GM21526 (cell line): ENCODE measurements at regions not wholly inside any gene's neighbourhood (a gene's known extent, or its start where the extent isn't known, plus 50 kb on each side); places are given as distances from the start of the nearest gene placed in this dataset.

Experiments
- ATAC-seq: cut with Tn5 transposase; IDR thresholded peaks from one replicate; pipeline ENCODE4 v1.9.1; 2021; ENCODE audit warnings: moderate library complexity; ENCODE audit not compliant: unreplicated experiment, low FRiP score

DNA sequence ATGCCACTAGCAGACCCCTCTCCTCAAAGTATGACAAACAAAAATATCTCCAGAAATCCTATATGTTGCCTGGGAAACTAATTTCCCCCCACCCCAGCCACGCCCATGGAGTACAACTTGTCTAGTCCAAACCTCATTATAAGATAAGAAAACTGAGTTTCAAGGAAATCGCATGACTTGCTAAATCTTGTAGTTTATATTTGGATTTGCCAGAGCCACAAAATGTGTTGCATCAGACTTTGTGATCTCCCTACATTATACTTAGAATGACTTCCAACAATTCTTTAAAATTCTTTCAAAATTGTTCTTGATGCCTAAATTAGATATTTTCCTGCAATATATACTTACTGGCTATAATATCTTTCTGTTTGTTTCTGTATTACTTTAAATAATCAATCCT lies 1034.4 kb downstream of the IGSF11 start:
- ATAC-seq = no peak

GRCh38 chr3:118001380-118001779 lies 1033.3 kb downstream of the IGSF11 start:
- no peak for ATAC-seq

DNA sequence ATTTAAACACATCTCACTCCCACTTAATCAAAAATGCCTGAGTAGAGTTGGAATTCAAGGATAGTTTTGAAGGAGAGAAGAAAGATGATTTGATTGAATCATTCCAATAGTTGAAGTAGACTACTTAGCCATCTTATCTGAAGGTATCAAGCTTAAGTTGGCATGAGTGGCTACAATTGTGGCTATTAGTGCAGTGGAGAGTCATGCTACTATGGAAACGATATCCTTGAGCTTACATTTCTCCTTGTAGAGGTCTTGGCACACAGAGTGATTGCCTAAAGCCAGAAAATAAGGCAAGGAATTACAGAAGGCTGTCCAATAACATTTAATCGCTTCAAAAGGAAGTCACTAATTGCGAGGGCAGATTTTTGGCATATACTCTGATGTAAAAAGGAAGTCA lies 1022.7 kb downstream of the IGSF11 start:
- ATAC-seq = no peak

- no peak for ATAC-seq
These were observed 1005.6 kb downstream of the IGSF11 start for GRCh38 chr3:118029049-118029448.

DNA sequence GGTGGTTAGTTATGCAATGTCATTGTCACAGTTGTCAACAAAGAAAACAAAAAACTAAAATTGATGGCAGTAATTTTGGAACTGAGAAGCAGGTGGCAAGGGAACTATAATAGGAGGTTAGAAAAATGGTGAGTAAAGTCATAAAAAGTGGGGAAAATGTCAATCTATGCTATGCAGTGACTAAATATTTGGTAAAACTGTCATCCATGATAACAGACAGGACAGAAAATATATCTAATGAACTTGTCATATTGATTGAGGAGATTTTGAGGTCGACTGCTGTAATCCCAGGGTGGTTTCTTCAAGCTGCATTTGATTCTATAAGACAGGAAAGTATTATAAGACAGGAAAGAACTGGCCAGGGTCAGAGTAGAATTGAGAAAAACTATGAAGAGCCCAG lies 998.4 kb downstream of the IGSF11 start:
- no peak for ATAC-seq

- ATAC-seq = no peak
These were observed 979.3 kb downstream of the IGSF11 start for GRCh38 chr3:118055381-118055780.

DNA sequence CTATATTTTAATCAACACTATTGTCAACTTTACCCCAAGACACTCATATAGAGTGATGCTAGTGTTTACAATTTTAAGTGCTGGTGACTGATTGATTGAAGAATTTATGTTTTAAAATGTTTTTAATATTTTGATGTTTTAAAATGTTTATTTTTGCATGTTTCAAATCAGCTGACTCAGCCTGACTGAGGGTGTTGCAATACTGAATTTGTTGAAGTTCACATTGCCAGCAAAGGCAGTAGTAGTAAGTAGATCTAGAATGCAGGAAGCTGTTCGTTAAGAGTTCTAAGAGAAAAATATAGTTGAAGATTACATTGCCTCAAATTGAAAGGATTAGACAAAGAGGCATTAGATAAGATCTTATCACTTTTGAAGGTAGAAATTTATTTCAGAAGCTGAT lies 977.6 kb downstream of the IGSF11 start:
- no peak for ATAC-seq

DNA sequence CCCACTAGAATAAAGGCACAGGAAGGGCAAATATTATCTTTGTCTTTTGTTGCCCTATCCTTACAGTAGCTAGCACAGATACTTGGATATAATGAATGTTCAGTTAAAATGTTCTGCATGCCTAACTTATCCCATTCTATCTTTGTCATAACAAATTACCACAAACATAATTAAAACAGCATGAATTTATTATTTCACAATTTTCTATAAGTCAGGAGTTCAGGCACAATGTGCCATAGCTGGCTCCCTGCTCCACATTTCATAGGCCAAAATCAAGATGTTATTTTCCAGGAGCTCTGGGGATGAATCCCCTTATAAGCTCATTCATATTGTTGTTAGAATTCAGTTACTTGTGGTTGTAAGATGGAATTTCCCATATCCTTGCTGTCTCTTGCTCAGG lies 975.5 kb downstream of the IGSF11 start:
- no peak for ATAC-seq

GRCh38 chr3:118067439-118067838 lies 967.2 kb downstream of the IGSF11 start:
- no peak for ATAC-seq

DNA sequence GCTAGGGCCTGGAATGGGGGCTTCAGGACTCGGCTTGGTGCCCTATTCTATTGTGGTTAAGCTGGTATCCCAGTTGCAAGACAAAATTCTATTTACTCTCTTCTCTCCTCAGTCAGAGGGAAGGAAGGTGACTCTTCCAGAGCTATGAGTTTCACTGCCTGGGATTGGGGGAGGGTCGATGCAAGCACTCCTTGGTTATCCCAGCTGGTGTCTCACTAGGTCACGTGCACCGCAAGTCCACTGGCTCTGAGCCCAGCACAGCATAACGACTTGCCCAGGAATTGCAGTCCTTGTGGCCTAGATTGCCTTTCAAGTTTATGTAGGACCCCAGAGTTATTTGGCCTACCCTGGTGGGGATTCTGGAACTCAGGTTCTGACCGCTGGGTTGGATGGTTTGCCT lies 958.8 kb downstream of the IGSF11 start:
- ATAC-seq = no peak

DNA sequence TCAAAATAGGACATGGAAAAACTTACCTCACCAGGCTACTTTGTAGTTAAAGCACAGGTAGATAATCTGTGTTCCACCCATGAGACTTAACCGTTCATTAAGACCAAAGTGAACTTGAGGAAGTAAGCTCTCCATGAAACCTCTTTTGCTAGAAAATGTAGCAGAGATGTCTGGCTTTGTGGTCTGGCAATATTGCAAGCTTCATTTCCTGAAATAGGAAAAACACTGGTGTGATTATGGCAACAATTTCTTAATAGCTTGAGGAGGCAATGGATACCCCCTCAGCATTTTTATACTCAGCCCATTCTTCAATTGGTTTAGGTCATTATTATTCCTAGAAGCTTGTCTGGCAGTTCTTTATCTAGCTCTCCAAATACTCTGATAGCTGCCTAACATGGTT lies 957.3 kb downstream of the IGSF11 start:
- no peak for ATAC-seq

GRCh38 chr3:118080889-118081288 lies 953.8 kb downstream of the IGSF11 start:
- ATAC-seq = no peak

DNA sequence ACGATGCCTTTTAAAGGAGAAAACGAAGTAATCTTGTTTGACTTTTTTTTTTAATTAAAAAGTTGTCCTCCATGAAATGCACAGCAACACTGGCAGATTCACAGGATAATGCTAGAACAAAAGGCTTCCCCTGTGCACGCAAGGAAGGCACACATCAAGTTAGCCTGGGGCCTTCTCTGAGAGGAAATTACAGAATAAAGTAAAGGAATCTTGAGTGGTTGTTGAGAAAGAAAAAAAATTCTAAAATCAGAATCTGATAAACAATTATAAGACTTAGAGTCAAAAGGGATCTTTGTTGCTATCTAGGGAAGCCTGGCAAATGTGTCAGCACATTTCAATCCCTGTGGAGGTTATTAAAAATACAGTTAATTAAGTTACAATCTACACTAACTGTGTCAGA lies 946.0 kb downstream of the IGSF11 start:
- no peak for ATAC-seq

DNA sequence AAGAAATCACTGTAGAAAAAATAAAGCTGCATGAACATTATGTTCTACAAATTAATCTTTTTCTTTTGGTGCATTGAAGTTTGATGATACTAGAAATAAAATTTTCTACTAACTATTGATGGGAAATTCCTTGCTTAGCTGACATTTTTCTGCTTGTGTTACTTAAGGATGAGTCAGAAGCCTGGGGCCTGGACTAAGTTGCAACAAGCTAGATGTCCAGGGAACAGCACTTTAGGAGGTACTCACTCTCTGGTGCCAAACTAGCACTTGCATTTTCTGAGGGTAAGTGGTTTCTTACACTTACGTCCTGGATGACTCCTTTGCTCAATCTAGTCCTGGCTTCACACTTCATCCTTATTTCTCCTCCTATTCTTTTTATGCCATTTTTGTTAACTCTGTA lies 945.1 kb downstream of the IGSF11 start:
- no peak for ATAC-seq

DNA sequence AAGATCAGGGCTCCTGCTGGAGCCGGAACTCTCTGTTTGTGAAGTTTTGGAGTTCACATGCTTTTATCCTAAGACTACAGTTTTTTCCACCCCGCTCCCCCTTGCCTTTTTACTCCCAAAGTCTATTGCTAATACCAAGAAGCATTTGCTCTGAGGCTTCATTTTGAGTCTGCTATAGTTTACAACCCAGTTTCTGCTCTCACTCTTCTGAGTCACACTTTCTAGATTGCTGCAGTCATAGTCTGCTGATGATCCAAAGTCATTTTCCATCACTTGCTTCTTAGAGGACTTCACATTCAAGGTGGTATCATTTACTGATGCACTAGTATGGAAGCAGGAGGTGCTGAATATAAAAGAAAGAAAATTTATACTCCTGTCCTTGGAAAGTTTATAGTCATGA lies 937.4 kb downstream of the IGSF11 start:
- ATAC-seq = no peak

DNA sequence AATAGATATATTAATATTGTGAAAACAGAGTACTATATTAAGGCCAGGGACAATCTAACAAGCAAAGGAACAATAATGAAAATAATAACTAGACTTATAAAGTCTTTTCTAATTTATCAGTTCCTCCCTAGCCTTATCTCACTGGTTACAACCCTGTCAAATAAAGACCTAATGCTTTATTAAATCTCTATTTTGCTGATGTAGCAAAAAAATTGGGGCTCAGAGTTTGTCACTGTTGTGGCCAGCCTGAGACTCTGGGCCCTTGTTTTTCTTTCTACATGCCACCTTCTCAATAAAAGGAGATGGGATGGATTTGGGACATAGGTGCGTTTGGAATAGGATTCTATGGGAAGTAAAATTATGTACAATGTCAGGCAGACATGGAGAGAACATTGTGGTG lies 937.0 kb downstream of the IGSF11 start:
- no peak for ATAC-seq

DNA sequence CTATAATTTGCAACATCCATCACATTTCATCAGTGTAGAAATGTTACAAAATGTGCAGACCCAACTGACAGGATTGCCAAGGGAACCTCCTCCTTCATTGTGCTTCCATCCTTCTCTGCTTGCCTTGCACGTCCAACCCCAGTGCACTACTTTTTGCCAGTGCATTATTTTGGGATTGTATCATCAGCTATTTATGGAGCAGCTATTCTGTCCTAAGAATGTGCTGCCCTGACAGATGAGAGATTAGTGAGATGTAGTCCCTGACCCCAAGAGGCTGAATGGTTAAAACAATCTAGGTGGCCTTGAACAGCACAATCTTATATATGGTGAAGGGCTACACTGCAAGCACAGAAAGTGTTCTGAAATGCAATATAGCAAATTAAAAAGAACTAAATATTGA lies 935.8 kb downstream of the IGSF11 start:
- no peak for ATAC-seq

GRCh38 chr3:118101891-118102290 lies 932.8 kb downstream of the IGSF11 start:
- ATAC-seq = no peak

- ATAC-seq = no peak
These were observed 931.9 kb downstream of the IGSF11 start for GRCh38 chr3:118102737-118103136.

- no peak for ATAC-seq
These were observed 926.4 kb downstream of the IGSF11 start for GRCh38 chr3:118108201-118108600.

DNA sequence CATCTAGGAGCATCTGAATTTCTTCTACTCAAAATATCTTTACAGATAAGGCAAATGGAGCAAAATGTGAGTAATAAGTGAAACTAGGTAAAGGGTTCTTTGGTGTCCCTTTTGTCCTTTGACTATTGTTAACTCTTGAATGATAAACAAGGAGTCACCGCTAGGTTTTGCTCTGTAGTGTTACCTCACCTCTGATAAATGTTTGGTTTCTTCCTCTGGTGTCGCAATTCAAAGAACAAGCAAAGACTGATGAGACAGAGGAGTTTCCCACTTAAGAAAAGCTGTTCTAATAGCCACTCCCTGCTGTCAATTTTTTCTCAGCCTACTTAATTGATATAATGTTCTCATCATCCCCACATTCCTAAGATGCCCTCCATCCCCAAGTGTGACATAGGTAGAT lies 925.9 kb downstream of the IGSF11 start:
- no peak for ATAC-seq

GRCh38 chr3:118110211-118110610 lies 924.4 kb downstream of the IGSF11 start:
- no peak for ATAC-seq

GRCh38 chr3:118116991-118117390 lies 917.7 kb downstream of the IGSF11 start:
- no peak for ATAC-seq

DNA sequence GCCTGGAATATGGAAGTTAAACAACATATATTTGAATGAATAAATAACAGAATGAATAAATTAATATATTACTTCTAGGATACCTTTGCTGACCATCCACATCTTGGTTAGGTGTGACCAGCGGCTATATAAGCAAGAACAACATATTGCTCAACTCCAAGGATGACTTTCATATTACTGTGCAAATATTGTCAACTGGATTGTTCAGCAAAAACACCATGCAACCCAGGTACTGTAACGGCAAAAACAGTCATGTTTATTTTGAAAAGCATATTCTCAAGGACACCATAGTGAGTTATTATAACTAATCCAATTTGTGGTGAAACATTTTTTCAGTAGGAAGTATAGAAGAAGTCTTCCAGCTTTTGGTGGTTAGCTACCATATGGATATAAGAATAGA lies 907.9 kb downstream of the IGSF11 start:
- ATAC-seq = no peak
